SHP77 treated with DMSO at 0.1 percent for 48 hours (cell line): ENCODE measurements at regions not wholly inside any gene's neighbourhood (a gene's known extent, or its start where the extent isn't known, plus 50 kb on each side); places are given as distances from the start of the nearest gene placed in this dataset.

Source experiments
- DNase-seq: peaks from one replicate; lab custom pipeline; 2025; lab: John Stamatoyannopoulos, UW

DNA sequence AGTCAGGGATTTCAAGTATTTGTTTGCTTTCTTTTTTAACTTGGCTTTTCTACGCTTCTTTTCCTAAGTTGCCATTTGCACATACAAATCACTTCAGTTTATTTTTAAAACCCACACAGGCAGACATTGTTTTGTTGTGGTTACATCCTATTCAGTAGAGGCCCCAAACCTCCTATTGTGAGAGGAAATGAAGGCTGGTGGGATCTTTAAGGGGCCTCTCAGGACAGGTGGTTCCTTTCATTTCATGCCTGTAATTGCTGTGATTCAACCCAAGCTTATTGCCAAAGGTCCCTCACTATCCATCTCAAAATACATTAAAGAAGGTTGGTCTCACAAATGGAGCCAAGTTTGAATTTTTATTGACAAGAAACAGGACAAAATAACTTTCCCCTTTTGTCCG, 257.1 kb downstream of the ADAMTS20 start:
- DNase-seq: no peak

DNA sequence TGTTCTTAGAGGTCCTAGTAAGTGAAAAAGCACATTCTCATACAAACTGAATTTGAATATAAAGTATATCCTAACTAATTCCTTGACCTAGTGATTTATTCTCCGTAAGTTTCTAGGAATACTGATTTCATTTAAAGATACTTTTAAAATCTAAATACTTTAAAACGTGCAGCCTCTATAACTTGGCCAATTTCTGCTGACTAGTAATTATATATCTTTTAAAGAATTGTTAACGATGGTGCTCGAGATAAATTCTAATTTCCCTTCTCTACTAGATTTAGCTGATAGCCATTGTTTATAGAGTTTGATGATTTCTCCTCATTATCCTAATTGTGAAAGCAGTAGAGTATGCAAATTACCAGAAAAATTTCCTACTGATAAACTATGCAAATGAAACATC, 257.9 kb downstream of the ADAMTS20 start:
- DNase-seq: no peak

DNA sequence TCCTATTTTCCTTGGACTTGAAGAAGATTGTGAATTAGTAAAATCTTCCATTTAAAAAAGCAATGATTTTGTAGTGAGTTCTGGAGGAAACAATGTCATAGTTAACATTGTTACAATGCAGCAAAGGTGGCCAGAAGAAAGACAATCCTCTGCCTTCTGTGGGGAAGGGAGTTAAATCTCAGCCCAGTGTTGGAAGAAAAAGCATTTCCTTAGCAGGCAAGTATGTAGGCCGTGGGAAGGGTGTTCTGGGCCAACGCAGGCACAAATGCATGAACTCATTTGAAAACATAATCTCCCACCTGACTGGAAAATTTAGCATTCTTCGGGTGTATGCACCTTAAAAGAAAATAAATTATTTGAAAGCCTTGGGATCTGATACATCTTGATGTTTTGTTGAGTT, 258.6 kb downstream of the ADAMTS20 start:
- DNase-seq: no peak

DNA sequence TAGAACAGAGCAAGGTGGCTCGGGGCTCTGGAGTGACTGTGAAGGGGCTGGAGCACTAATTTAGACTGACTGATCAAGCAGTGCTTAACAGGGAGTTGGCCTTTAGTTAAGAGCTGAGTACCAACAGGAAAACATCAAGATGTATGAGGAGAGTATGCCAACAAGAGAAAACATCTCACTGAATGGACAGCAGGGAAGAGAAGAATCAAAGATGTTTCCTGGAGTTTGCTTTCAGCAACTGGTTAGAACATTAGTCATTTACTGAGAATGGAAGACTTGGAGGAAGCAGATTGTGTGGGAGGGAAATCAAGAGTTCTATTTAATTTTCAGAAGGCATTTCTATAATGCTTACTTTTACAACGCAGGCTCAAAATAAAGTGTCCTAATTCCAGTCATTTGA, 259.3 kb downstream of the ADAMTS20 start:
- no peak for DNase-seq

DNA sequence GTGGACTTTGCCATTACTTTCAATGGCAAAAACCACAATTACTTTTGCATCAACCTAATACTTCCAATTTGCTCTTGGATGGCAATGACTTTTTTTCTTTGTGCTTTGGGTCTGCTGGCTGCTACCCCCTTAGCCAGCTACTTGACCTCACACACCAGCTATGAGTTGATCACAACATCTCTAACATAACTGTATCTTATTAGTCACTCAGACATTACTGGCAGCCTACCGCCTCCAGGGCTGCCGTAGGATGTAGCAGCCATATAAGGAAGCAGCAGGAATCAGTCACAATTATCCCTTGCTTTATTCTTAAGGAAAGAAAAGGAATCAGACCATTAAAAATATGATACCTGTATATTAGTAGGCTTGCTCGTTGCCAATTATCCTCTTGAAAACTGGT, 260.5 kb downstream of the ADAMTS20 start:
- DNase-seq: no peak

DNA sequence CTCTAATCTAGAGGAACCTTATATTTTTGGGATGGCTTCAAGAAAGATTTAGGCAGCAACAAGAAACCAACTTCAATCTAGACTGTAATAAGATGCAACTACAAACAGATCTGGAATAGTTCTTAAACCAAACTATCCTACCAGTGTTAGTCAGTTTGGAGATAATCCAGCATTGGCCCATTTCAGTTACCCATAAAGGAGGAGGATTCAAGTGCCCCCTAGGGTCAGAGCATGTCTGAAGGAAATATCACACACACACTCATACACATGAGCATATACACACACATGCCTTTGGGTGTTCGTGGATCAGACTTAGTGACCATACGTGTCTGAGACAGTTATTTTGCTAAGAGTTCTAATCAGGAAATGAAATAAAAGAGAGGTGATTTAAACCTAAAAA, 261.2 kb downstream of the ADAMTS20 start:
- no peak for DNase-seq

DNA sequence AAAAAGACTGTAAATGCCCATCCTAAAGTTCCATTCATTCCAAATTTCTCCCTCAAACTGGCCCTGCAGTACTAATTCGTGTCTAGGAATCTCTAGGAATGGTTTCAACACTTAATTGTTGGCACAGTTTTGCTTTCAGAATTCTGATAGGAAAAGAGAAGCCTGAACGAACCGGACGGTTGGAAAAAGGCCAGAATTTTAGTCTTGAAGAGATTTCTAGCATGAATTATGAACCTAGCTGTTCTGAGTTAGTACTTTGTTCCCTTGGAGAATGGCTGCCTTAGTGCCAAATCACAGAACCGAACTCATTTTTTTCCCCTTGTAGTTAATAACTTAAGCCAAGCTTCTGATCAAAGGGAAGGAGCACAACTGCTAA, 262.6 kb downstream of the ADAMTS20 start:
- no peak for DNase-seq

DNA sequence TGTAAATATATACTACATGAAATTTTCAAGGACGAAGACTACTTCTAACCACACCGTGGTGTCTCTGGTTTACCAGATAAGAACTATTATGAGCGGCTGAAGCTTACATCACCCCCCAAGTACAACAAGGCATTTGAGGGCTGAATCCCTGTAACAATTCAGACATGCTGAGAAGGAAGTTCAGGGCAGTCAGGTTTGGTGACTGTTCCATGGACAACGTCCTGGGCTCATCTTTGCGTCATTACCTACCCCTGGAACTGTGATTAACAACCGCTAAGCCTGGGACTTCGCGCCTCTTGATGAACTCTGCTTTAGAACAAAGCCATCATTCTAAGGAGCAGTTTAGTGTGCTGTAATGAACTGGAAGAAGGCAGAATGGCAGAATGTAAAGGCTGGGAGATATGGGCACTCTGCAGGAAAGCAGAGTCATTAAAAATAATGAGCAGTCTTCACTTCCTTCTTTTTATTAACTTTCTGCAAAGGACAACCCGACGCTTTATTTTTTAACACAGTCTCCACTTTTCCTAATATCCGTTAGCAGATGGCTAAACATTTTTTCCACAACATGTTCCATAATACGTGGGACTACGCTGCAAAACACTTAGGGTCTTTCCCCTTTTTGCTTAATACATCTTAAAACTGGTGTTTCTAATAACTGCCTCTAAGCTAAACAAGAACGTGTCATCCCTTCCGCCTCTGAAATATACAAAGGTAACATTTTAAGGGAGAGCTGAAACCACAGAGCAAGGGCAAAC, 263.2 kb downstream of the ADAMTS20 start:
- no peak for DNase-seq

DNA sequence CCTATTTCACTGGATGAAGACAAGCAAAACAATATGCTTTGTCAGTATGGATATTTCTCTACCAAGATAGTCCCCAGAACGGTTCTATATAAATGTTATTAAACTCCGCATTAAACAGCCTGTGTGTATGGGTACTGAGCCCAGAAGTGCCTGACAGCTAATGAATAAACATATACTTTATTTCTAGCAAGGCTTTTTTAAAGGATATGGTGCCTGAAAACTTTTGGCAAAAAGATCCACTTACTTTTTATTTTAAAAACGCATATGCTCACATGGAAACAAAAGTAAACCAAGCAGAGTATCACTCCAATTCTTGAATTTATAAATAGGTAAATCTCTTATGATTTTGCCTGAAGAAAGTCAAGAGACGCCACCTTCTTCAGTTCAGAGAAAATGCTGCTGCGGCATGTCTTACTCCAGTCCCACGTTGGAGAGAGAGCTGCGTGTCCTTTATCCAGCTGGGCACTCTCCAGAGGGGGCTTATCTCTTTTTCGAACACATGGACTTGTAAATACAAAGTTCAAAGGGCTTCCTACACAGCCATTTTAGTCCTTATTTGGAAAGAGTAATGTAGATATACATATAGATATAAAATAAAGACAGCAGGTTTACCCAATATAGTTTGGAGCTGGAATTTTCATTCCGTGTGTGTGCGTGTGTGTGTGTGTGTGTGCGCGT, 264.2 kb downstream of the ADAMTS20 start:
- no peak for DNase-seq

DNA sequence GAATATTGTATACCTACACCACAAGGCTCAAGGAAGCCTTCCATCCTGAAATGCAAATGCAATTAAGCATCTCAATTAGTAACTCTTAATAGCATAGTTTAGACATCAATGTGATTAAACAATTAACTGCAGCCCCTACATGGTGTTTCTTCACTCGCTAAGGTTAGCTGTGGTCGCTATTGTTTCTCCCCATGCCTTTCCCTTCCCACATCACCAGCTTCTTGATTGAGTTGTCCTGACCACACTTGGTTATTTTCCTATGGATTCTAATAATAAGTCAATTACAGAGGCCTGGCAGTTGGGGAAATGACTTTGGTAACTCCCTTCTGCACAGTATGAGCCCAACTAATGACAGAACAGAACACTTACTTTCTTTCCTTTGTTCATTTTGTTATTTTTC, 265.0 kb downstream of the ADAMTS20 start:
- DNase-seq: no peak

DNA sequence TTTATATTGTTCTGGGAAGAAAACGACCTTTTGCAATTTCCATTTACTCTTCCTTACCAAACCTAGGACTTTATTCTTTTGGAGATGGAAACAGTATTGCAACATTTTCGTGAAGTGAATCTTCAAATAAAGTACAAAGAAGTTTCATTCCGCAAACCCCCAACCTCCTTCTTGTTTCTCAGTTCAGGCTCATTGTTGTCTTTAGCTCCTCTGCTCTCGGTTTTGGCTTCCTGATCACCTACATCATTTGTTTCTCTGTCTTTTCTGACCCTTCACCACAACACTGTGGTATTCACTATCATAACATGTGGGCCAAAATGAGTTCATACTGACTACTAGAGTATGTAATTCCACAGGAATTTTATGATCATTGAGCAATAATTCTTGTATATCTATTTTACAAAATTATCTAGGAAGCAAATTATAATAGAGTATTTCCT, 266.8 kb downstream of the ADAMTS20 start:
- no peak for DNase-seq

DNA sequence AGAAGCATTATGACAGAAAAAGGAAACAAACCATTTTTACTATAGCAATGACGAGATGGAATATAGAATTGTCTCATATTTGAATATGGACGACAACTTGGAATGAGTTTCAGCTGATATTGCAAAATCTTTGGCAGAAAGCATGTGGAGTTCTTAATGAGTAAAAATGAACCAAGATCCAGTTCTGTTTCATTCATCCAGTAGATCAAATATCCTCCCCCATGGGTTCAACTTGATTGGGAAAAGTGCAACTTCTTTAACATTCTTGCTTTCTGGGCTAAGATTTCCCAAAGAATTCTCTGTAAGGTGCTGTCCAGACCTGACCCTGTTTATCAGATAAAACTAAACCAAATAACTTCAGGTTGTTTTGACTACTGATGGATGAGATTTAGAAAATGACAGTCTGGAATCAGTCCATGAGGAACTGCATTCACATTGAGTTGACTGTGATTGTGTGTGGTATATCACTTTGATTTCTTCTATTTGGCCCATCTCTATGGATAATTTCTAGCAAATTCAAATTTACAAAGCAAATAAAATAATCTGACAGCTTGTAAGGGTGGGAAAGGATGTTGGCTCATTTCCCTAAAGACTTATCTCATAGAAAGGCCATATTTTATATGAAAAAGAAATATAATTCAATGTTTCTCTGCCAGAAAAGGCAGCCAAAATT, 267.4 kb downstream of the ADAMTS20 start:
- no peak for DNase-seq

DNA sequence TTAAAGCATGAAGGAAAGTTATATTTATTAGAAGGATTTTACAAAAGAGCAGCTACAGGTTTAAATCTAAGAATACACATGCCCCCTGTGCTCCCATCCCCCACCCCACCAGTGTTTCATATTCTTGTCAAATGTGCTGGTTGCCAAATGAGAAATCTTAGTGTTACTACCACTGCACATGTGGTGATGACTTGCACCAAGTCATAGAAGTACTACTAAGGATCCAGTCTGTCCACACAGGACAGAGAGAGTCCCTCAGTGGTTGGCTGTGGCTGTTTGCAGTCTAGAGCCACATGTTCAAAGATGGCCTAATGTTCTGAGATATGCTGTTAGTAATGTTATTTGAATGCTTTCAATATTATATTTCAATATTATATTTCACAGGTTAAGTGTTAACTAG, 268.8 kb downstream of the ADAMTS20 start:
- DNase-seq: no peak

DNA sequence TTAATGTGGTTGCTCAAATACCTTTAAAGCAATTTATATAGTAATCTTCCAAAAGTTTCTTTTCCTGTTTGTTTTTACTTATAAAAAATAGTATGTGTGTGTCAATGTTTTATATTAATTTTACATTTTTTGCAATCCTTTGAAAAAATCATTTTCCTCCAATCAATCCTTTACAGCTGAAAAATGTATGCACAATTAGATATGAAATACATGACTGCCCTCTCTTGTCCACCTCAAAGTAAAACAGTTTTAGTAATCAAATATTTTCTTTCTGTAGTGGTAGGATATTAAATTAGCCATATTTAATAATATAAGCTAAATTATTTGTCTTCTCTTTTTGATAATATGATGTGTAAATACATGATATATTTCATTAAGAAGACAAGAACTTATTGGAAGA, 269.9 kb downstream of the ADAMTS20 start:
- no peak for DNase-seq

DNA sequence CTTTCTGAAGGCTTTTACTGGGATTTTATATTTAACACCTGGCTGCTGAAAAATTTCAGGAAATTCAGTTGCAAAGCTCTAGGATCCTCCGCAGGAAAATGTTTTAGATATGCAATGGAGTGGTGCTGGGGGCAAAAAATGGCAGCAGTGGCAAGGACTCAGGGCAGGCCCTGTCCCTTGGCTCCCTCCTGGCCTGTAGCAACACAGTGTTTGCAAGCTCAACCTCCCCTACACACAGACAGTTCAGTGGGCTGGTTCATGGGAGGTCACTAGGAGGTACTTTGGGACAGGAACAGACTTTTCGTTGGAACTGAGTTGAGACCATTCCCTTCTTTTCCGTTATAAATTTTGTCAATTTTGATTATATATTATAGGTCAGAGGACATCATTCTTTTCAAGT, 270.4 kb downstream of the ADAMTS20 start:
- DNase-seq: no peak

DNA sequence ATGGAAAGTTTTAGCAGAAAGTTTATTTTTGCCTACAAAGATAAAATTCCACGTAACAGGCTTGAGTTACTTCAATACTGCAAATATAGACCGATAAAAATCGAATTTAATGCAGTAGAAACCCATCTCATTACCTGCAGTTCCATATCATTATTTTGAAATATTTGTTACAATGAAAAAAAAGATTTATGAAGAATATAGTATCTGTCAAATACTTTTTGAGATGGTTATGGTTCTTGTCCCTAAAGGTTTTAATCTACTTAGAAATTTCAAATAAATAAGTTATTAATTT, 273.5 kb downstream of the ADAMTS20 start:
- DNase-seq: no peak

DNA sequence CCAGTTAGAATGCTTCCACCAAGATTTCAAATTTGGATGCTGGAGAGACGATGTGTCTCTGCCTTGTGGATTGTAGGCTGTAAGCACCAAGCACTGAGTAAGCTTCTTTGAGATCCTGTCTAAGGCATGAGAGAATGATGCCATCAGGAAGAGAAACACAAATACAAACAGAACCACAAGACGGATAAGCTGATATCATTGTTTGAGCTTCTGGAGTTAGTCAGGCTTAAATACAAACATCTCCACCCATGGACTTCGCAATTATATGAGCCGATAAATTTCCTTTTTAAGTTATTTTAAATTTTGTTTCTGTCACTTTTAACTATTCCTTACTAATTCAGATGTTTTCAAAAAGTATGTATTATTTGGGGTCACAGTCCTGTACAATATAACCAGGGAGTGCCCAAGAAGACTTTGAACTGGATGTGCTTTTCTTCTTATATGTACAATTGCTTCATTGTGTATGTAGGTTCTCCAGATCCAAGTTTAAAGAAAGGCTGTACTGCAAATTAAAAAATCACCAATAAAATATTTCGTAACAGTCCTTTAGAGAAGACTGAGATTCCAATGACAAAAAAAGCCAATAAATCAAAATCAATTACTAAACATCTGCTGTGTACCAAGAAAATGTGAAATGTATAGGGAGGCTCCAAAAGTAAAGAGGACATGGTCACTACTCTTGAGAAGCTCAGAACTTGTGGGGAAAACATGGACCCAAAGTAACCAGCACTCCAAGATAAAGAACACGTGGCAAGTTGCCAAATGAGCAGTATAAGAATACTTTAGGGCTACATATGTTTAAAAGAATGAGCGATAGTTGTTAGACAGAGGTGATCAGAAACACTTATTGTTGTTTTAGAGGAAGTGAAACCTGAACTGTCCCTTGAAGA, 274.1 kb downstream of the ADAMTS20 start:
- DNase-seq: no peak

DNA sequence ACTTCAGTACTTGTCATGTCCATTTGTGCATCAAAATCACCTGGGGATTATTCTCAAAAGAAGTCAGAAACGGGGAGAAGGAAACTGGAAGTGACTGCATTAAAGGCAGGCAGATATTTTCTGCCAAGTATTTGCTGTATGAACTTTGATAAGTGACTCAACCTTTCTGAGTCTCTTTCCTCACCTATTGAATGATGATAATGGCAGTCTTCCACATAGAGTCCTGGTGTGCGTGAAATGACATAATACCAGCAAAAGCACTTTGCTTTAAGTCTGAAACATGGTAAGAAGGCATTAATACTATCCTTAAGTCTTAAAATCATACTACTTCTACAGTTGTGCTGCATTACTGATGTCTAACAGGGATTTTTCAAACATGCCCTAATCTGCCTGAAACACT, 278.5 kb downstream of the ADAMTS20 start:
- DNase-seq: no peak

DNA sequence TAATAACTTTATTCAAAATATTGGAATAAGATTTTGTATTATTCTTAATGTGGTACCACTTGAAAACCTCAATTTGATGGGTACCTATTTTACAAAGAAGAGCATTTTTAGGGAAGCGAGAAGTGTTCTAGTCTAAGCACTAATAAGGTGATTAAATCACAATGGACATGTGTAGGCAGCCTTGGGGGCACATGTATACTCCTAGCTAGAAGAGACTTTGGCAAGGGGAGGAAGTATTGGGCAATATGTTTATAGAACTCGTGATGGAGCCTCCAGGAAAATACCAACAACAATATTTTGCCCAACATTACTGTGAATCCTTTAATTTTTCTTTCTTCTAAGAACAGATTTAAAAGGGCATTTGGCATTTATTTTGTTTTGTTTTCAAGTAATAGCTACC, 280.3 kb downstream of the ADAMTS20 start:
- no peak for DNase-seq

DNA sequence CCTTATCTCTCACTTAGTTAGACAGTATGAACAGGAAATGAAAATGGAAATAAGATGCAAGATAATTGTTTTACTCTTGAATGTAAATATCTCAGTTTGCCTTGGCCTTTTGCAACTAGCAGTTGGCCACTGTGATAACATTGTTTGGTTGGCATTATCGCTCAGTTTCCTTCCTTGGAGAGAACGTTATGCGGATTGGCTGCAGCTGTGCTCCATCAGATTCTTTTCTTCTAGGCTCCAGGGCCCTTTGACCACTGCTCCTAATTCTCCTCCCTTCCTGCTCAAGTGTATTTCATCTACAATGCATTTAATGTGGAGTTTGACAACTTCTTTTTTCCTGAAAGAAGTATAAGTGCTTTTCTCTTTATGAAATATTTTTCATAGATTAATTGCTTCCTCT, 284.2 kb downstream of the ADAMTS20 start:
- no peak for DNase-seq

DNA sequence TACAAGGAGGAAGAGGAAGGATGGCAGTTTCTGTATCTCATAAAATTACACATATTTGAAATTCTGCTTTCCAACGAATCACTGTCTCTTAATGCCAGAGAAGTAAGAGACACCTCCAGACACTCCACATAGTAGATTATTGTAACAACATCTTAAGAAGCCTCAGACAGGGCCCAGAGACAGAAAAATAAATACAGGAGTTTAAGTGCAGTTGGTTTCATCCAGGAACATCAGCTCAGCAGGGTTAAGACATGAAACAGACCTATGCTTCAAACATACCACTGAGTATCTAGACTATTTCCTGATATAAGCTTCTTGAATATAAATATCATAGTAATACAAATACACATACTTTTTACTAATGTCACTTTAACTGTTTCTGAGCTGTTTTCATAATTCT, 290.3 kb downstream of the ADAMTS20 start:
- DNase-seq: no peak

DNA sequence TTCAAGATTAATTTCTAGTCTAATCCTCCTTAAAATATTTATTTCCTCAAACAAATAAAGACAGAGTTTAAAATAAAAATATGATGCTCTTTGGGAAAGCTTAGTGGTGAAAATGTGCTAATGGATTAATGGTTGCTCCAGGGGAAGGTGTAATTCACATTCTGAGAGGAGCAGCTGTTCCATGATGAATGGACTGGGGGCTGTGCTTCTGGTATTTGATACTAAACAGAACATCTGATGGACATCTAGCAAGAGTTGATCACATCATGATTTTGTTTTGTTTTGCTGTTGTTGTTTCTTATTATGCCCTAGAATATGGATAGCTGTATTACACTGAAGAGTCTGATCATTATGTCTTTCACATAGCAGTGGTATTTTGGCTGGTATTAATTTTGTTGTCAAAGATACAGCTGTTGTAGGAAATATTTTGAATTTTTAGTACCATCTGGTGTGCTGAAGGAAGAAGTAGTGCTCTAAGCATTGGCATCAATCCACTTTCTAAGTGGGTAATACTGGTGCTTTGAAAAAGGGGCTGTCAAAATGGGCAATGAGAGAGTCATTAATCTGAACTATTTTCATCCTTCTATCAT, 296.4 kb downstream of the ADAMTS20 start:
- DNase-seq: no peak
